ENCODE measurements at regions not wholly inside any gene's neighbourhood (a gene's known extent, or its start where the extent isn't known, plus 50 kb on each side); places are given as distances from the start of the nearest gene placed in this dataset.
"Not testable (repeated sequence)": the region's sequence is repeated elsewhere in the genome, so short reads cannot be mapped to it uniquely, and the experiment has no call there.

DNA sequence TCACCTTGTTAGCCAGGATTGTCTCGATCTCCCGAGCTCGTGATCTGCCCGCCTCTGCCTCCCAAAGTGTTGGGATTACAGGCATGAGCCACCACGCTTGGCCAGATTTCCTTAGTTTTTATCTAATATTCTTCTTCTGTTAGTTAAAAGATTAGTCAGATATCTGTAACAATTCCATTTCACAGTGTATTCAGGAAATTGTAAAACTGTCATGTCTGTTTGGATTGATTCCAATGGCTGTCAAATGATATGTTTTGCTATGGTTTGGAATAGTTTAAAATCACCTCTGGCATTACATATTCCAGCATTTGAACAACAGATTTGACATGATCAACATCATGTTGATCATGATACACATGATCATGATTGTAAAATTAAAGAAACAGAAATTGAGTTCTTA is 193.6 kb upstream of the DAB2 start:
- no peaks in the 10 kb centered on the region for H3K36me3 ChIP-seq (ENCODE audit: insufficient read depth)
- no peak for DNase-seq (ENCODE audit: extremely low spot score)
- no peak overlapping the region for H3K4me3 ChIP-seq (ENCODE audit: low read depth, low read length)
- 61% methylated on average over 5 of the region's 5 CpGs for WGBS
- no peak overlapping the region for H3K27ac ChIP-seq (ENCODE audit: low read depth)
- no peaks in the 10 kb centered on the region for H3K4me1 ChIP-seq (ENCODE audit: insufficient read depth)

DNA sequence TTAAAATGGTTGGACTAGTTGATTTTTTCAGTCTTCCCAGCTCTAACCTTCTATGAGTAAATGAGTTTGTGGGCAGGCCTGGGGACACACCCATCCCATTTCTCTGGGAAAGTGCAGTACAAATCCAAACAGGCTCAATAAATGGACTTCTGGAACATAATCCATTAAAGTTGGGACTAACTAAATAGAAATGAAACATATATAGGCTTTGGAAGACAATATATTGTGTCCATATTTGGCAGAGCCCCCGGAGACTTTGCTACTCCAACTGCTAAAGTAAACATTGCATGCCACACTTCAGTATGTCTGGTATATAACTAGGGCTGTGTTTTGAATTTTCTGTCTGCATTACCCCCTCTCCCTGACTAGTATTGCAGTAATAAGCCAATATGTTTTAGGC is 191.4 kb upstream of the DAB2 start:
- H3K4me1 ChIP-seq (ENCODE audit: insufficient read depth) = no peaks in the 10 kb centered on the region
- H3K4me3 ChIP-seq (ENCODE audit: low read depth, low read length) = no peak overlapping the region
- DNase-seq (ENCODE audit: extremely low spot score) = no peak
- 25% methylated on average over 1 of the region's 1 CpG for WGBS
- H3K36me3 ChIP-seq (ENCODE audit: insufficient read depth) = no peaks in the 10 kb centered on the region
- no peak overlapping the region for H3K27ac ChIP-seq (ENCODE audit: low read depth)

DNA sequence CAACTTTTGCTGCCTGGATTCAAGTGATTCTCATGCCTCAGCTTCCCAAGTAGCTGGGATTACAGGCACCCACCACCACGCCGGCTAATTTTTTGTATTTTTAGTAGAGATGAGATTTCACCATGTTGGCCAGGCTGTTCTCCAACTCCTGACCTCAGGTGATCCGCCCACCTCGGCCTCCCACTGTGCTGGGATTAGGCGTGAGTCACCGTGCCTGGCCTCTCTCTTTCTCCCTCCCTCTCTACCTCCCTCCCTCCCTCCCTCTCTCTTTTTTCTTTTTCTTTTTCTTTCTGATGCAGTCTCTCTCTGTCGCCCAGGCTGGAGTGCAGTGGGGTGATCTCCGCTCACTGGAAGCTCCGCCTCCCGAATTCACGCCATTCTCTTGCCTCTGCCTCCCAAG is 186.3 kb upstream of the DAB2 start:
- not testable (repeated sequence) for H3K27ac ChIP-seq (ENCODE audit: low read depth); H3K36me3 ChIP-seq (ENCODE audit: insufficient read depth); DNase-seq (ENCODE audit: extremely low spot score); H3K4me1 ChIP-seq (ENCODE audit: insufficient read depth); H3K4me3 ChIP-seq (ENCODE audit: low read depth, low read length)
- 94% methylated on average over 11 of the region's 11 CpGs for WGBS

DNA sequence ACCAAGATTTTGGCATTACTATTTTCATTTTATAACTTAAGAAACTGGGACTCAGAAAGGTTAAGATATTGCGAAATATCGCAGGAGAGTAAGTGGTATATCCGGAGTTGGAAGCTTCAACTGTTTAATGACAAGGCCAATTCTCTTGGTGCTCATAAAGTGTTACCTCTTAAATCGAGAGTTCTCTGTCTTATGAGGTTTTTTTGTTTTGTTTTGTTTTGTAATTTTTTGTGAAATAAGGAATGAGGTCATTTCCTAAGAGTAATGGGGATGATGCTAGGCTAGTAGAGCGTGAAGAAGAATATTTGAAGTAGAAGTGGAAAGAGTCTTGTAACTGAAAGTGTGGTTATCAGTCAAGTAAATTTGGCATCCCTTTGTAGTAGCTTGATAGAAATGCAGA is 183.2 kb upstream of the DAB2 start:
- WGBS = 82% methylated on average over 5 of the region's 5 CpGs
- no peaks in the 10 kb centered on the region for H3K36me3 ChIP-seq (ENCODE audit: insufficient read depth)
- H3K27ac ChIP-seq (ENCODE audit: low read depth) = no peak overlapping the region
- DNase-seq (ENCODE audit: extremely low spot score) = no peak
- no peaks in the 10 kb centered on the region for H3K4me1 ChIP-seq (ENCODE audit: insufficient read depth)
- no peak overlapping the region for H3K4me3 ChIP-seq (ENCODE audit: low read depth, low read length)

DNA sequence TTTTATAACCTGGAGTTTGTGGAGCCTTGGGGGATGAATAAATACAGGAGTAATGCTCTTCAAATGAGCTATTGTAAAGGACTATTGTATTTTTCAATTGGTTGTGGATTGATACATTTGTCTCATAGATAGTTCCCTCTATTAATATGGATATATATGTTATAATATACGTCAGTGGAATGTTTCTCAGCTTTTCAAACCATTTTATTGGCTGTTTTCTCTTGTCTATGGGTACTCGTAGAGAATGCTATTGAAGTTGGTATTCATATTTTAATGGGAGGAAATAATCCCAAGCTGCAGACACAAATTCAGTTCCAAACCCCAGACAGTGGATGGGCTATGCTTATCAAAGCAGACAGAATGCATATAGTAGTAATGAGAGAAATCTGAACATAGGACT is 181.8 kb upstream of the DAB2 start:
- H3K27ac ChIP-seq (ENCODE audit: low read depth) = no peak overlapping the region
- H3K4me1 ChIP-seq (ENCODE audit: insufficient read depth) = no peaks in the 10 kb centered on the region
- no peak for DNase-seq (ENCODE audit: extremely low spot score)
- 88% methylated on average over 2 of the region's 2 CpGs for WGBS
- no peaks in the 10 kb centered on the region for H3K36me3 ChIP-seq (ENCODE audit: insufficient read depth)
- no peak overlapping the region for H3K4me3 ChIP-seq (ENCODE audit: low read depth, low read length)

DNA sequence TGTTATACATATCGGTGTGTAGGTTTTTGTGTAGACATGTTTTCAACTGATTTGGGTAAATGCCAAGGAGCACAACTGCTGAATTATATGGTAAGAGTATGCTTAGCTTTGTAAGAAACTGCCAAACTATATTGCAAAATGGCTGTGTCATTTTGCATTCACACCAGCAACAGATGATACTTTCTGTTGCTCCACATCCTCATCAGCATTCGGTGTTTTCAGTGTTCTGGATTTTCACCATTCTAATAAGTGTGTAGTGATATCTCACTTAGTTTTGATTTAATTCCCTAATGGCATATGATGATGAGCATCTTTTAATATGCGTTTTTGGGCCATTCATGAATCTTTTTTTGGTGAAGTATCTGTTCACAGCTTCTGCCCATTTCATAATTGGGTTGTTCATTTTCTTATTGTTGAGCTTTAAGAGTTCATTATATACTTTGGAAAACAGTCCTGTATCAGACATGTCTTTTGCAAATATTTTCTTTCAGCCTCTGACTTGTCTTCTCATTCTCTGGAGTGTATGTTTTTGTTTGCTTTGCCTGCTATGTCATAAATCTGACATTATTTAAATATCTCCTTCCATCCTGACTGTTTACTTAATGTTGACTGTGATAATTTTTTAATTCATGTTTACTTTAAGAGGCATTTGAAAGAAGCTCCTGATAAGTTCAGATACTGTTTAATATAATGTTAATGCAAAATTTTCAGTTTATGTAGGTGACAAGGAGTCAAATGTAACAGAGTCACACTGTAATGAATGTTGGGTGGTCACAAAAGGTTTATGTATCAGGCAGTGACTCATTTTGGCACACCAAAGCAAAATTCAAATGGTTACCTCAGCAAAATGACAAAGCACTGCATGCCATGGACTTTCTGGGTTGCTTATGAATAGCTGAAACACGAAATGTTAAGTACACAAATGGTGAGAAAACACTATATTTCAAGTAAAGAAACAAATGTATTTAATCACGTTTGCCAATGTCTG is 181.1 kb upstream of the DAB2 start:
- Histone ChIP-seq H3K27ac (ENCODE audit: low read depth) (no peak overlapping the region), H3K36me3 (ENCODE audit: insufficient read depth) (no peaks in the 10 kb centered on the region), H3K4me1 (ENCODE audit: insufficient read depth) (no peaks in the 10 kb centered on the region), H3K4me3 (ENCODE audit: low read depth, low read length) (no peak overlapping the region)
- 82% methylated on average over 5 of the region's 5 CpGs for WGBS
- DNase-seq (ENCODE audit: extremely low spot score) = no peak

DNA sequence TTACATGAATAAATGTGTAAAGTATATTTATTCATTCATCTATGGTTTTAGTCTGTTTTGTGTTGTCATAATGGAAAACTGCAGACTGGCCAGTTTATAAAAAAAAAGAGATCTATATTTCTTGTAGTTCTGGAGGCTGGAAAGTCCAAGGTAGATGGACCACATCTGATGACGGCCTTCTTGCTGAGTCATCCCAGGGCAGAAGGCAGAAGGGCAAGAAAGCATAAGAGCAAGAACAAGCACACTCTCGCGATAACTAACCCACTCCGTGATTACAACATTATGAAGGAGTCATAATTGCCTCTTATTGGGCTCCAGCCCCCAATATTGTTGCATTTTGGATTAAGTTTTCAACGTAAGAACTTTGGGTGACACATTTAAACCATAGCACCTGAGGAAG is 180.4 kb upstream of the DAB2 start:
- H3K36me3 ChIP-seq (ENCODE audit: insufficient read depth) = no peaks in the 10 kb centered on the region
- no peak overlapping the region for H3K4me3 ChIP-seq (ENCODE audit: low read depth, low read length)
- no peak overlapping the region for H3K27ac ChIP-seq (ENCODE audit: low read depth)
- no peaks in the 10 kb centered on the region for H3K4me1 ChIP-seq (ENCODE audit: insufficient read depth)
- WGBS = 96% methylated on average over 5 of the region's 5 CpGs
- no peak for DNase-seq (ENCODE audit: extremely low spot score)

DNA sequence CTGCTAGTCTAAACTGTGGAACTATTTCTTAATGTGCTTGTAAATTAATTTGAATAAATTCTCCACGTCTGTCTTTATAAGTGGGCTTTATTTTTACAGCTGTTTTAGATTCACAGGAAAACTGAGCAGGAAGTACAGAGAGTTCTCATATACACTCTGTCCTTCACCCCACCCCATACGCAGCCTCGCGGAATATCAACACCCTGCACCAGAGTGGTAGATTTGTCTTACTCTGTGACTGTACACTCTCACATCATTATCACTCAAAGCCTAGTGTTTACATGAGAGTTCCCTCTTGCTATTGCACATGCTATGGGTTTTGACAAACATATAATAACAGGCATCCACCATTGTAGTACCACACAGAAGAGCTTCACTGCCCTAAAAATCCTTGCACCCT is 179.7 kb upstream of the DAB2 start:
- H3K36me3 ChIP-seq (ENCODE audit: insufficient read depth) = no peaks in the 10 kb centered on the region
- no peaks in the 10 kb centered on the region for H3K4me1 ChIP-seq (ENCODE audit: insufficient read depth)
- H3K4me3 ChIP-seq (ENCODE audit: low read depth, low read length) = no peak overlapping the region
- 52% methylated on average over 4 of the region's 4 CpGs for WGBS
- H3K27ac ChIP-seq (ENCODE audit: low read depth) = no peak overlapping the region
- DNase-seq (ENCODE audit: extremely low spot score) = no peak

DNA sequence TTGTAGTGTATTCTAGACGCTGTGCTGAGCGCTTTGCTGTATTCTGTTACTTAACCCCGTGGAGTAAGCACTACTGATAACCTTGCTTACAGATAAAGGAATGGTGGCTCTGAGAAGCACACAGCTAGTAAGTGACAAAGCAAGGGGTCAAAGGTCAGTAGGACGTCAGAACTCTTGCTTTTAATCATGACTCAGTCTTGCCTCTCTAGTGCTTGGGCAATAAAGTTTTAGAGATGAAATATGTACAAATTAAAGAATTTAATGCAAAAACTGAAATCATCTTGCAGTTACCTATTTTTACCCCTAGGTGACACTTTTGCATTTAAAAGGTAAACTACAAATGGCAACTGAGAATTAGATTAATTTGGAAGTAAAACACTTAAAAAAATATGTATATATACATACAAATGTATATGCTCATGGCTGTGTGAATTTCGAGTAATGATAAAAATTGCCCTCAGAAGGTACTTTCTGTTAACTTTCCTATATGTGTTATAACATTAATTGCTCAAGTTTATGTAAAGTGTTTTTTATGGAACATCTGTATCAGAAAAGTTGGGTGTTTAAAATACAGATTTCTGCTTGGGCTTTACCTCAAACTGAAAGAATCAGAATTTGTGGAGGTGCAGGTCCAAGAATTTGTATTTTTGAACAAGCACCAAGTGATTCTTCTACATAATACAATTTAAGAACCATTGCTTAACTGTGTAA is 175.1 kb upstream of the DAB2 start:
- no peaks in the 10 kb centered on the region for H3K36me3 ChIP-seq (ENCODE audit: insufficient read depth)
- WGBS = 39% methylated on average over 5 of the region's 5 CpGs
- H3K4me1 ChIP-seq (ENCODE audit: insufficient read depth) = no peaks in the 10 kb centered on the region
- no peak for DNase-seq (ENCODE audit: extremely low spot score)
- no peak overlapping the region for H3K4me3 ChIP-seq (ENCODE audit: low read depth, low read length)
- peak overlapping the region; percentile 32 for H3K27ac ChIP-seq (ENCODE audit: low read depth)

DNA sequence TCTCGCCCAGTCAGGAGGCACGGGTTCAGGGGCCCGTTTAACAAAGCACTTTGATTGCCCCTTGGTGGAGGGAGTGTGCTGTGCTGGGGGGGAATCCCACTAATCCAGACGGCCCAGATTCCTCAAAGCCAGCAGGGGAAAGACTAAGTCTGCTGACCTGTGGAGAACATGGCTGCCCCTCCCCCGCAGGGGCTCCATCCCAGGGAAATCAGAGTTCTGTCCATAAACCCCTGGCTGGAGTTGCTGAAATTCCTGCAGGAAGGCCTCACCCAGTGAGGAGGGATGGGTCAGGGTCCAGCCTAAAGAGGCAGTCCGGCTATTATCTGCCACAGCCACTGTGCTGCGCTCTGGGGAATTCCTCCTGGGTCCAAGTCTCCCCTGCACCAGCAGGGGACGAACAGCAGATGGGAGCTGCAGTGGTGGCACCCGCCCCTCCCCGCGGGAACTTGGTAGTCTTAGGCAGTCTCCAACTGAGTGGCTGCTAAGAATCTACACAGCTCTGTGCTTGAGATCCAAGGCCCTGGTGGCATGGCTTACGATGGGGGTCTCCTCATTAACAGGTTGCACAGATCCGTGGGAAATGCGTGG is 174.0 kb upstream of the DAB2 start:
- H3K36me3 ChIP-seq (ENCODE audit: insufficient read depth) = no peaks in the 10 kb centered on the region
- 85% methylated on average over 14 of the region's 14 CpGs for WGBS
- DNase-seq (ENCODE audit: extremely low spot score) = no peak
- no peaks in the 10 kb centered on the region for H3K4me1 ChIP-seq (ENCODE audit: insufficient read depth)
- no peak overlapping the region for H3K27ac ChIP-seq (ENCODE audit: low read depth)
- no peak overlapping the region for H3K4me3 ChIP-seq (ENCODE audit: low read depth, low read length)

DNA sequence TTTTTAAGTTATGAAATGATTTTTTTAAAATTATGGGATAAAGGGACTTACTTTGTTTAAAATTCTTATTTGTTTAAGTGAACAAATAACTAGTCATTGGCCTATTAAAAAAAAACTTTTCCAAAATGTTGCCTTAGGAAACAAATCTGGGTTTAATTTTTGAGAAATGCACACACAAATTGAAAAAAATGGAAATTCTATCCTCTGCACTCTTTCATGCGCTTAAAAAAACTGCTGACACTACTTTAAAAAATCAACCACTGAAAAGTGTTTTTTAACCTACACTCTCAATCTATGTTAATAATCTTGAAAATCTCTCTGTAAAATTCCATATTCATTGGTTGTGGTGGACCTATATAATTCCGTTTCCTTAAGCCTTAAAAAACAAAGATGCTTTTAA is 163.4 kb upstream of the DAB2 start:
- WGBS = 83% methylated on average over 2 of the region's 2 CpGs
- H3K4me3 ChIP-seq (ENCODE audit: low read depth, low read length) = no peak overlapping the region
- H3K27ac ChIP-seq (ENCODE audit: low read depth) = no peak overlapping the region
- no peaks in the 10 kb centered on the region for H3K4me1 ChIP-seq (ENCODE audit: insufficient read depth)
- no peaks in the 10 kb centered on the region for H3K36me3 ChIP-seq (ENCODE audit: insufficient read depth)
- DNase-seq (ENCODE audit: extremely low spot score) = no peak

DNA sequence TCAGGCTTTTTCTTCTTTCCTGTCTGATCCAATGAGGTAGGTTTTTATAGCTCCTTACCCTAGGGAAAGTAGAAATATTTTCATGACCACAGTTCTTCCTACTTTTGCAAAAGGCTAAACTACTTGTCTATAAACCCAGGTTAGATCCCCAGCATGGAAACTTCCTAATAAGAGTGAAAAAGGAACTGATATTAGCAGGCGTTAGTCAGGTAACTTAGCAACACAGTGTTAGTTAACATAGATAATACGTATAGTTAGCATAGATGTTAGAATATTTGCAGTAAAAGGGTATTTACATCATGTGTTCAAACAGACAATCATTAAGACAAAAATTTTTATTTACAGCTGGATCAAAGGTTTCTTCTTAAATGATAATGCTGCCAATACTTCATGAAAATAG is 162.9 kb upstream of the DAB2 start:
- no peak overlapping the region for H3K4me3 ChIP-seq (ENCODE audit: low read depth, low read length)
- 88% methylated on average over 2 of the region's 2 CpGs for WGBS
- no peaks in the 10 kb centered on the region for H3K4me1 ChIP-seq (ENCODE audit: insufficient read depth)
- no peak for DNase-seq (ENCODE audit: extremely low spot score)
- H3K36me3 ChIP-seq (ENCODE audit: insufficient read depth) = no peaks in the 10 kb centered on the region
- no peak overlapping the region for H3K27ac ChIP-seq (ENCODE audit: low read depth)

DNA sequence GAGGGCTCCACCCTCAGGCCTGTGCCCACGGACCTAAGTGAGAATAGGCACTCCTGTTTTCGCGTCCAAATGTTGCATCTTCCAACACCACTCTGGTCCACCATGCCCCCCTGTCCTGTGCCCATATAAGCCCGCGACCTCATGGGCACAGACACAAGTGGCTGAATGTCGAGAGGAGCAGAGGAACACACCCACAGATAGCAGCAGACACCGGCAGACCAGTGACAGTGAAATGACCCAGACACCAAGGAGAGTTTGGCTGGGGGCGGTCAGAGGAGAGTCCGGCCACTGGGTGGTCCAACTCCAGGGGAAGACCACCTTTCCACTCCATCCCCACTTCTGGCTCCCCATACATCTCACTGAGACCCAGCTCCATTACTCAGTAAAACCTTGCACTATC is 161.4 kb upstream of the DAB2 start:
- Histone ChIP-seq H3K27ac (ENCODE audit: low read depth) (no peak overlapping the region), H3K4me3 (ENCODE audit: low read depth, low read length) (no peak overlapping the region), H3K36me3 (ENCODE audit: insufficient read depth) (no peaks in the 10 kb centered on the region), H3K4me1 (ENCODE audit: insufficient read depth) (no peaks in the 10 kb centered on the region)
- 94% methylated on average over 9 of the region's 9 CpGs for WGBS
- no peak for DNase-seq (ENCODE audit: extremely low spot score)

DNA sequence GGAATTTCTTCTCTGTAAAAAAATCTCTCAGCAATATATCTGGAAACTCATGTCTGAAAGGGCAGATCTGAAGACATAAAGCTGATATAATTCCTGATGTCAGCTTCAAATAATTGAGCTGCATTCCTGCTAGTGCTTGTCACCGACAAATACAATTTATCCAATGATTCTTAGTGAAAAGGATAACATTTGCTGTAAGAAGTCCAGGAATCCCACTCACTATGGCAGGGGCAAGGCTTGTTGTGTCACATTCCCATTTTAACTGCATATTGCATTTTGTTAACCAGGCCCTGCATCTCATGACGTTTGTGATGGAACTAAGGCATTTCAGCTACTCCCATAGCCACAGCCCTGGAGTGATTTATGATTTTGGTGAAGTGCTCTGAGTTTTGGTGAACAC is 160.1 kb upstream of the DAB2 start:
- H3K36me3 ChIP-seq (ENCODE audit: insufficient read depth) = no peaks in the 10 kb centered on the region
- no peak overlapping the region for H3K4me3 ChIP-seq (ENCODE audit: low read depth, low read length)
- no peak overlapping the region for H3K27ac ChIP-seq (ENCODE audit: low read depth)
- DNase-seq (ENCODE audit: extremely low spot score) = no peak
- no peaks in the 10 kb centered on the region for H3K4me1 ChIP-seq (ENCODE audit: insufficient read depth)
- WGBS = 47% methylated on average over 2 of the region's 2 CpGs
